Endothelial cell of umbilical vein (primary cell): ENCODE measurements at regions not wholly inside any gene's neighbourhood (a gene's known extent, or its start where the extent isn't known, plus 50 kb on each side); places are given as distances from the start of the nearest gene placed in this dataset.

Source experiments
- BruUV-seq: library from RNA; stranded (reverse); fragments of 400-500 nt; replicated peaks from 2 replicates; lab custom pipeline; 2021; lab: Mats Ljungman, UMichigan
- CTCF ChIA-PET: fragments of 300-600, 350-600 bp; sonication (Branson Sonifier 250); formaldehyde crosslinking; loops from one replicate; lab custom pipeline; 2021; ENCODE audit warnings: antibody characterized with exemption, inconsistent platforms; lab: Charles Lee
- POLR2A ChIA-PET: fragments of 300-600, 350-600 bp; sonication (Branson Sonifier 250); formaldehyde crosslinking; loops from one replicate; lab custom pipeline; 2021; ENCODE audit warnings: antibody characterized with exemption, inconsistent platforms; lab: Charles Lee
- DNase-seq: peaks from one replicate; pipeline ENCODE4 v3.0.0-alpha.2; 2011; ENCODE audit warnings: low read depth, low spot score
- FAIRE-seq: peaks from 2 replicates; lab custom pipeline; 2011; peaks lifted over from hg19 to GRCh38; lab: Jason Lieb, UNC
- H2AFZ ChIP-seq: 2 replicates; pipeline ENCODE4 v1.6.0; 2012; ENCODE audit warnings: low read depth, low read length, control low read depth, inconsistent platforms
- H3K27ac ChIP-seq: 2 replicates; pipeline ENCODE4 v1.5.1; 2011; ENCODE audit warnings: low read depth, mild to moderate bottlenecking, control low read depth, low read length, moderate library complexity; ENCODE audit not compliant: insufficient read depth
- H3K27me3 ChIP-seq, 2 experiments: 2 replicates each; pipeline versions ENCODE4 v1.6.0 to v1.6.1; 2011; ENCODE audit warnings: low read length in 2 of 2, mixed read lengths in 1 of 2; ENCODE audit not compliant: control insufficient read depth in 2 of 2, insufficient read depth in 2 of 2
- H3K36me3 ChIP-seq, 2 experiments: 2 replicates in 1 of 2; 3 replicates in 1 of 2; pipeline ENCODE4 v1.5.1; 2011; ENCODE audit warnings: low read length in 2 of 2, mild to moderate bottlenecking in 1 of 2, moderate library complexity in 1 of 2; ENCODE audit not compliant: control insufficient read depth in 2 of 2, insufficient read depth in 2 of 2; ENCODE audit errors: extremely low read depth in 1 of 2
- H3K4me1 ChIP-seq: 3 replicates; pipeline ENCODE4 v1.5.1; 2011; ENCODE audit warnings: mild to moderate bottlenecking, low read length; ENCODE audit not compliant: control insufficient read depth, insufficient read depth; ENCODE audit errors: extremely low read depth
- H3K4me2 ChIP-seq: 2 replicates; pipeline ENCODE4 v1.6.1; 2011; ENCODE audit warnings: low read length, control low read depth, mixed read lengths; ENCODE audit not compliant: insufficient read depth
- H3K4me3 ChIP-seq, 3 experiments: fragments of 200-600 bp in 1 of 3; sonication (generic), shearing (Covaris generic) in 1 of 3; replicated peaks in 1 of 3; 2 replicates each; pipeline ENCODE4 v1.5.1; 2011 to 2016; ENCODE audit warnings: control low read depth in 3 of 3, low read length in 3 of 3, mild to moderate bottlenecking in 2 of 3, inconsistent platforms in 1 of 3, low read depth in 1 of 3, moderate library complexity in 1 of 3; ENCODE audit not compliant: insufficient read depth in 1 of 3
- H3K79me2 ChIP-seq: 2 replicates; pipeline ENCODE4 v1.6.0; 2012; ENCODE audit warnings: low read length, inconsistent platforms; ENCODE audit not compliant: control insufficient read depth, insufficient read depth
- H3K9ac ChIP-seq: replicated peaks from 2 replicates; pipeline ENCODE3; 2011; ENCODE audit warnings: low read length, control low read depth; ENCODE audit not compliant: insufficient read depth; ENCODE audit errors: extremely low read depth
- H3K9me1 ChIP-seq: replicated peaks from 3 replicates; pipeline ENCODE4 v1.6.0; 2011; ENCODE audit warnings: mild to moderate bottlenecking, low read length; ENCODE audit not compliant: control insufficient read depth, insufficient read depth; ENCODE audit errors: extremely low read depth
- H3K9me3 ChIP-seq: replicated peaks from 2 replicates; pipeline ENCODE4 v1.5.1; 2012; ENCODE audit warnings: low read length, inconsistent platforms; ENCODE audit not compliant: control insufficient read depth, insufficient read depth
- H4K20me1 ChIP-seq: replicated peaks from 2 replicates; pipeline ENCODE3; 2011; ENCODE audit warnings: mild to moderate bottlenecking, low read length; ENCODE audit not compliant: control insufficient read depth, insufficient read depth; ENCODE audit errors: extremely low read depth
- EZH2 ChIP-seq: IDR thresholded peaks from 2 replicates; pipeline ENCODE4 v1.6.1; 2012; ENCODE audit warnings: borderline replicate concordance, low read depth, mild to moderate bottlenecking, moderate library complexity, low read length, inconsistent platforms; ENCODE audit not compliant: severe bottlenecking
- FOS ChIP-seq: IDR thresholded peaks from 2 replicates; pipeline ENCODE4 v1.6.1; 2011; ENCODE audit warnings: mild to moderate bottlenecking, low read length, moderate library complexity, borderline replicate concordance; ENCODE audit not compliant: insufficient read depth
- GATA2 ChIP-seq: IDR thresholded peaks from 2 replicates; pipeline ENCODE4 v1.7.0; 2011; ENCODE audit warnings: low read depth, mild to moderate bottlenecking, moderate library complexity, mixed read lengths, low read length; ENCODE audit not compliant: insufficient read length, insufficient read depth
- JUN ChIP-seq: IDR thresholded peaks from 2 replicates; pipeline ENCODE4 v1.6.1; 2011; ENCODE audit warnings: borderline replicate concordance, low read depth; ENCODE audit not compliant: insufficient read length, insufficient read depth
- MYC ChIP-seq: IDR thresholded peaks from one replicate; pipeline ENCODE4 v1.6.1; 2011; ENCODE audit warnings: mild to moderate bottlenecking, low read depth, low read length
- POLR2A ChIP-seq: IDR thresholded peaks from 2 replicates; pipeline ENCODE4 v1.6.1; 2012; ENCODE audit warnings: low read depth, mild to moderate bottlenecking, control low read depth, low read length
- POLR2AphosphoS5 ChIP-seq: IDR thresholded peaks from 2 replicates; pipeline ENCODE4 v1.6.1; 2012; ENCODE audit warnings: low read depth, mild to moderate bottlenecking, control low read depth, low read length, moderate library complexity; ENCODE audit not compliant: insufficient read depth
- dilution Hi-C: fragments of 300-500 bp; cut with MboI; formaldehyde crosslinking; loops from one replicate; pipeline ENCODE4 v1.15.0; 2019; ENCODE audit warnings: low sequenced_read_pairs; ENCODE audit not compliant: extremely low pct_ligation_motif_present
- intact Hi-C: fragments of 100-400 bp; cut with micrococcal nuclease; formaldehyde crosslinking; loops from one replicate; pipeline ENCODE4 v1.10.0; 2022
- TF ChIP-seq, protein P1 (sequence below): IDR thresholded peaks from 2 replicates; pipeline ENCODE4 v1.6.1; 2011; ENCODE audit not compliant: insufficient read depth, insufficient read length
- TF ChIP-seq, protein P2 (sequence below), 2 donors: IDR thresholded peaks; 1 replicate in 1 of 2; 2 replicates in 1 of 2; pipeline ENCODE4 v1.5.1; 2011; ENCODE audit warnings: low read length in 2 of 2, mild to moderate bottlenecking in 2 of 2, moderate library complexity in 2 of 2, control low read depth in 1 of 2, inconsistent platforms in 1 of 2, low read depth in 1 of 2; ENCODE audit not compliant: insufficient read depth in 1 of 2; ENCODE audit errors: extremely low read depth in 1 of 2

DNA sequence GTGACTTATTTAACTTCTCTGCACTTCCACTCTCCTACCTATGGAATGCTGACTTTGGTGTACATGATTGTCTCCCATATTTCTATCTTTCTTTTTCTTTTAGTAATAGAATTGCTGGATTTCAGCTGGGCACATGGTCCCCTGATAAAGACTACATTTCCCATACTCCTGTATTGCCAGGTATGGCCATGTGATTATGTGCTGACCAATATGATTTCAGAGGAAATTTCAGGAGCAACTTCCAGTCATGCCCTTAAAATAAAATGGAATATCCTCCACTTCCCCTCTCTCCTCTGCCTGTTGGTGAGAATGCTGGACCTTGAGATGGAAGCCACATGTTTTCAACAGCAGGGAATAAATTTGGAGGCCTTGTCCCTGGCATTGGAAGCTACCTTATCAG, 130.7 kb upstream of the IGSF21 start:
- ChIA-PET CTCF (no interaction called here), POLR2A (no interaction called here)
- Histone ChIP-seq H3K79me2 (no peaks in the 10 kb centered on the region), H3K36me3 (no peaks in the 10 kb centered on the region), H3K9ac (no peak overlapping the region), H3K4me3 (no peak overlapping the region), H3K9me3 (no peaks in the 10 kb centered on the region), H3K27ac (no peak overlapping the region), H3K4me2 (no peak overlapping the region), H3K4me1 (no peaks in the 10 kb centered on the region), H4K20me1 (no peaks in the 10 kb centered on the region), H3K9me1 (no peaks in the 10 kb centered on the region), H2AFZ (no peak overlapping the region), H3K27me3 (no peaks in the 10 kb centered on the region)
- FAIRE-seq (no peak), DNase-seq (no peak)
- intact Hi-C loops (no loop called here), dilution Hi-C loops (no loop called here)
- BruUV-seq = no TSS peak
- TF ChIP-seq MYC (no peak), POLR2AphosphoS5 (no peak), POLR2A (no peak), GATA2 (no peak), EZH2 (no peak)
- TF ChIP-seq, protein P1, sequence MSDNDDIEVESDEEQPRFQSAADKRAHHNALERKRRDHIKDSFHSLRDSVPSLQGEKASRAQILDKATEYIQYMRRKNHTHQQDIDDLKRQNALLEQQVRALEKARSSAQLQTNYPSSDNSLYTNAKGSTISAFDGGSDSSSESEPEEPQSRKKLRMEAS = no peak

DNA sequence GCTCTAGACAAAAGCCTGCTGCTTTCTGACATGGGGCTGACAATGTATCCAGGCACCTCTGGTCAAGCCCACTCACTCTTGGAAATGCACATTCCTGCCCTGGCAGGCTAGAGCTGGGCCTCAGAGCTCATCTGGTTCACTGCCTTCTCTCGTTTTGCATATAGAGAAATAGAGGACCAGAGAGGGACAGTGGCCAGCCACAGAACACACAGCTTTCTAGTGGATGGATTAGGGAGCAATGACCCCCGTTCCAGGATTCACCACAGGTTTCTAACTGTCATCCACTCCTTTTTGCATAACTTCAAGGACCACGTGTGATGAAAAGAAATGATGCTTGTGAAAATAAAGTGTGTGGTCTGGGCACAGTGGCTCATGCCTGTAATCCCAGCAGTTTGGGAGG, 129.6 kb upstream of the IGSF21 start:
- no peak overlapping the region for H3K27ac ChIP-seq
- intact Hi-C loops = no loop called here
- TF ChIP-seq FOS (no peak), JUN (no peak), EZH2 (no peak), POLR2A (no peak), POLR2AphosphoS5 (no peak), GATA2 (no peak), MYC (no peak)
- TF ChIP-seq, protein P2, sequence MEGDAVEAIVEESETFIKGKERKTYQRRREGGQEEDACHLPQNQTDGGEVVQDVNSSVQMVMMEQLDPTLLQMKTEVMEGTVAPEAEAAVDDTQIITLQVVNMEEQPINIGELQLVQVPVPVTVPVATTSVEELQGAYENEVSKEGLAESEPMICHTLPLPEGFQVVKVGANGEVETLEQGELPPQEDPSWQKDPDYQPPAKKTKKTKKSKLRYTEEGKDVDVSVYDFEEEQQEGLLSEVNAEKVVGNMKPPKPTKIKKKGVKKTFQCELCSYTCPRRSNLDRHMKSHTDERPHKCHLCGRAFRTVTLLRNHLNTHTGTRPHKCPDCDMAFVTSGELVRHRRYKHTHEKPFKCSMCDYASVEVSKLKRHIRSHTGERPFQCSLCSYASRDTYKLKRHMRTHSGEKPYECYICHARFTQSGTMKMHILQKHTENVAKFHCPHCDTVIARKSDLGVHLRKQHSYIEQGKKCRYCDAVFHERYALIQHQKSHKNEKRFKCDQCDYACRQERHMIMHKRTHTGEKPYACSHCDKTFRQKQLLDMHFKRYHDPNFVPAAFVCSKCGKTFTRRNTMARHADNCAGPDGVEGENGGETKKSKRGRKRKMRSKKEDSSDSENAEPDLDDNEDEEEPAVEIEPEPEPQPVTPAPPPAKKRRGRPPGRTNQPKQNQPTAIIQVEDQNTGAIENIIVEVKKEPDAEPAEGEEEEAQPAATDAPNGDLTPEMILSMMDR (IDR thresholded peaks at IDR 0.05; ENCODE audit: extremely low read depth in 1 of 2, insufficient read depth in 1 of 2, low read depth in 1 of 2, low read length in 2 of 2) = no peak
- TF ChIP-seq, protein P1 = no peak
- DNase-seq (no peak), FAIRE-seq (no peak)
- no peaks in the 10 kb centered on the region for H3K9me1 ChIP-seq
- no peaks in the 10 kb centered on the region for H3K36me3 ChIP-seq
- no peak overlapping the region for H3K4me2 ChIP-seq
- CTCF ChIA-PET = no interaction called here
- no peak overlapping the region for H2AFZ ChIP-seq
- POLR2A ChIA-PET = interaction anchor here (0.7 kb wide), 1 partner anchor 49 kb away, joined by 3 read pairs; no protein-coding TSS in a partner anchor
- H3K4me3 ChIP-seq = no peak overlapping the region
- no peaks in the 10 kb centered on the region for H3K79me2 ChIP-seq
- H3K27me3 ChIP-seq = no peaks in the 10 kb centered on the region
- H3K4me1 ChIP-seq = no peaks in the 10 kb centered on the region
- no peaks in the 10 kb centered on the region for H3K9me3 ChIP-seq
- no peaks in the 10 kb centered on the region for H4K20me1 ChIP-seq
- H3K9ac ChIP-seq = no peak overlapping the region
- BruUV-seq = no TSS peak
- dilution Hi-C loops = no loop called here
